ENCODE measurements at regions not wholly inside any gene's neighbourhood (a gene's known extent, or its start where the extent isn't known, plus 50 kb on each side); places are given as distances from the start of the nearest gene placed in this dataset.

DNA sequence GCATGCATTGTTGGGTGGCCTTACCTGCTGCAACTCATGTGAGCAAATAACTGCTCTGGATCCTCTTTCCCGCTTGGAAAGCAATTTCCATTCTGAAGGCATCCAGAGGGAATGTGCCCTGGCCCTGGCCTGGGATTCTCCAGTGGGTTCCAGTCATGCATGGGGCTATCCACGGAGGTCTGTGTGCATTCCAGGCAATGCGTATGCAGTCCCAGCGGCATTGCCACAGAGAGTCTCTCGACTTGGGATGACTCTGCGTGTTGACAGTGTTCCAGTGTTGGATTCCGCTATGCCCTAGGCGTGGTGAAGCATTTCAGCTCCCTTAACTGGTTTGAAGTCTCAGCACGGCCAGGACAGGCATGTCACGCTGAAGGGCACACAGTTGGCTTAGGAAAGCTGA lies 113.9 kb downstream of the SNRPN start:
- TF ChIP-seq, protein P1, sequence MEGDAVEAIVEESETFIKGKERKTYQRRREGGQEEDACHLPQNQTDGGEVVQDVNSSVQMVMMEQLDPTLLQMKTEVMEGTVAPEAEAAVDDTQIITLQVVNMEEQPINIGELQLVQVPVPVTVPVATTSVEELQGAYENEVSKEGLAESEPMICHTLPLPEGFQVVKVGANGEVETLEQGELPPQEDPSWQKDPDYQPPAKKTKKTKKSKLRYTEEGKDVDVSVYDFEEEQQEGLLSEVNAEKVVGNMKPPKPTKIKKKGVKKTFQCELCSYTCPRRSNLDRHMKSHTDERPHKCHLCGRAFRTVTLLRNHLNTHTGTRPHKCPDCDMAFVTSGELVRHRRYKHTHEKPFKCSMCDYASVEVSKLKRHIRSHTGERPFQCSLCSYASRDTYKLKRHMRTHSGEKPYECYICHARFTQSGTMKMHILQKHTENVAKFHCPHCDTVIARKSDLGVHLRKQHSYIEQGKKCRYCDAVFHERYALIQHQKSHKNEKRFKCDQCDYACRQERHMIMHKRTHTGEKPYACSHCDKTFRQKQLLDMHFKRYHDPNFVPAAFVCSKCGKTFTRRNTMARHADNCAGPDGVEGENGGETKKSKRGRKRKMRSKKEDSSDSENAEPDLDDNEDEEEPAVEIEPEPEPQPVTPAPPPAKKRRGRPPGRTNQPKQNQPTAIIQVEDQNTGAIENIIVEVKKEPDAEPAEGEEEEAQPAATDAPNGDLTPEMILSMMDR (IDR thresholded peaks at IDR 0.05; ENCODE audit: low read depth, low read length) = no peak
- no peak for DNase-seq (ENCODE audit: extremely low read depth, low read depth)

DNA sequence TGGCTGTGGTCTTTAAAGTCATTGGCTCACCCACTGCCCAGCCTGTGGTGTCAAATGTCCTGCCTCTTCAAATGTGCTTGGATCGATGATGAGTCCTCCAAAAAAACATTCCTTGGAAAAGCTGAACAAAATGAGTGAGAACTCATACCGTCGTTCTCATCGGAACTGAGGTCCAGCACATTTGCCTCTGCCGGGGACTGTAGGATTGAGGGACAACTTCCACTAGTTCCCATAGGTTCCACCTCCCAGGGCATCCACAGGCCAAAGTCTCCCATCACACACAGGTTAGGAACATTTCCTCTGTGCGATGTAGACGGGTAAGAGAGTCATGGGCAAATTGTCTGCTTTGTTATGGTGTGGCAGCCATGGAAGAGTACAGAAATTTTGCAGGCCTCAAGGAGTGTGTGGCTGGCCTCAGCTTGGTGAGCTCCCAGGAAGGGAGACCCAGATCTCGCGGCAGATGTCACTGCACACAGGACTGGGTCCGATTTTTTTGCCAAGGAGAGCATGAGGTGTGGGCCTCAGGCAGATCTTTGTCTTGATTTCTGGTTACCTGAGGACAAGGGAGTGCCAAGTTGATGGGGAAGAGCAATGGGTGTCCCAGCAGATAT lies 115.7 kb downstream of the SNRPN start:
- DNase-seq (ENCODE audit: extremely low read depth, low read depth) = no peak
- TF ChIP-seq, protein P1 (IDR thresholded peaks at IDR 0.05; ENCODE audit: low read depth, low read length) = no peak

DNA sequence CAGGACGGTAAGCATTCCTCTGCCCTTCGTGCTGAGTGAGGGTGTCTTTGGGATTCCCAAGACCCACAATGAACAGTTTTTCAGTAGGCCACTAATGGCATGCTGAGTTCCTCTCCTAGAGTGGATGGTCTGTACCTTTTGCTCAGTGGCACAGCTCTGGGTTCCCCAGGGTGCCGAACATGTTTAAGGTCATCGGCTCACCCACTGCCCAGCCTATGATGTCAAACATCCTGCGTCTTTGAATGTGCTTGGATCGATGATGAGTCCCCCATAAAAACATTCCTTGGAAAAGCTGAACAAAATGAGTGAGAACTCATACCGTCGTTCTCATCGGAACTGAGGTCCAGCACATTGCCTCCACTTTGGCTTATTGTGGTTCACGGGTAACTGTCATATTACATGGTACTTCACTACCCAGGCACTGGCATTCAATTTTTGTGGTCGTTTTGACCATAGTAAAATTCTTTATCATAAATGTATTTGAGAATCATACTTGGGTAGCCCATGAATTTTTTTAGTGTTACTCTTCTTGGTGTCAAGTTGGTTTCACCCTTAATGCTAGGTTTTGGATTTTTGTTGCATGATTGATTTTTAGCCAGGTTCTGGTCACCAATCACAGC lies 118.2 kb downstream of the SNRPN start:
- DNase-seq (ENCODE audit: extremely low read depth, low read depth) = no peak
- TF ChIP-seq, protein P1 (IDR thresholded peaks at IDR 0.05; ENCODE audit: low read depth, low read length) = no peak

DNA sequence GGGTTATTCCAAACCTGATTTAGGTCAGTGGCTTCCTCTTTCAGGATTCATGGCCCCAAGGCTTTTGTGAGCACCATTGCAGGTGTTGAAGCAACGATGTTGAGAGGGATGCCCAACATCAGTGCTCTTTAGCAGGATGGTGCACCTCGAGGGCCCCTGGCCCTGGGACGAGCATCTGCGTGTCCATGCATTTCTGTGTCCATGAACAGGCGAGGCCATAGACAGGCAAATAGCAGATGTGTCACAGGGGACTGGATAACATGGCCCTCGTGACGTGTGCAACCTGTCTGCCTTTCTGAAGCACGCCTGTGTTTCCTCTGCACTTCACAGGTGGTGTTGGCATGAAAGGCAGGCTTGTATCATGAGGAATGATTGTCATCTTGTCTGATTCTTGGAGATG lies 132.3 kb downstream of the SNRPN start:
- no peak for DNase-seq (ENCODE audit: extremely low read depth, low read depth)

DNA sequence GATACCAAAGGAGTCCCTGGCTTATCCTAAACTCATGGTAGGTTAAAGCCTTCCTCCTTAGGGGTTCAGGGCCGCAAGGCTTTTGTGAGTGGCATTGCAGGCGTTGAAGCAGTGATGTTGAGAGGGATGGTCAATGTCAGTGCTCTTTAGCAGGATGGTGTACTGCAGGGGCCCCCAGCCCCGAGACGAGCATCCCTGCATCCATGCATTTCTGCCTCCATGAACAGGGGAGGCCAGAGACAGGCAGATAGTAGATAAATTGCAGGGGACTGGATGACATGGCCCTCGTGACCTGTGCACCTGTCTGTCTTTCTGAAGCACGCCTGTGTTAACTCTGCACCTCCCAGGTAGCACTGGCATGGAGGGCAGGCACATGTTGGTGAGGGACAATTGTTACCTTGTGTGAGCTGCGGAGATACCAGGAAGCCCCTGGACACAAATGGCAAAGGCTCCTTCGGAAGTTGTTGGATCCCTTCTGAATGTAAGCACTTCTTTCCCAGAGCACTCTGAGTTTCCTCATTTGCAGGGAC lies 133.5 kb downstream of the SNRPN start:
- no peak for DNase-seq (ENCODE audit: extremely low read depth, low read depth)
- TF ChIP-seq, protein P1 (IDR thresholded peaks at IDR 0.05; ENCODE audit: low read depth, low read length) = no peak

More for the DNA sequence above, 132.3 kb downstream of the SNRPN start:
- TF ChIP-seq, protein P1 (IDR thresholded peaks at IDR 0.05; ENCODE audit: low read depth, low read length) = no peak

DNA sequence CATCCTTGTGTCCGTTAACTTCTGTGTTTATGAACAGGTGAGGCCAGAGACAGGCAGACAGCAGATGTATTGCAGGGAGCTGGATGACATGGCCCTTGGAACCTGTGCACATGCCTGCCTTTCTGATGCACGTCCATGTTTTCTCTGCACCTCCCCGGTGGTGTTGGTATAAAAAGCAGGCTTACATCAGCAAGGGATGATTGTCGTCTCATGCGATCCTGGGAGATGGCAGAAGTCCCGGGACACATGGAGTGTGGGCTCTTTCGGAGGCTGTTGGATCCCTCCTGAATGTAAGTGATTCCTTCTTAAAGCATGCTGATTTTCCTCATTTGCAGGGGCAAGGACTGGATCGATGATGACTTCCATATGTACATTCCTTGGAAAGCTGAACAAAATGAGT lies 134.8 kb downstream of the SNRPN start:
- TF ChIP-seq, protein P1 (IDR thresholded peaks at IDR 0.05; ENCODE audit: low read depth, low read length) = no peak
- DNase-seq (ENCODE audit: extremely low read depth, low read depth) = no peak

DNA sequence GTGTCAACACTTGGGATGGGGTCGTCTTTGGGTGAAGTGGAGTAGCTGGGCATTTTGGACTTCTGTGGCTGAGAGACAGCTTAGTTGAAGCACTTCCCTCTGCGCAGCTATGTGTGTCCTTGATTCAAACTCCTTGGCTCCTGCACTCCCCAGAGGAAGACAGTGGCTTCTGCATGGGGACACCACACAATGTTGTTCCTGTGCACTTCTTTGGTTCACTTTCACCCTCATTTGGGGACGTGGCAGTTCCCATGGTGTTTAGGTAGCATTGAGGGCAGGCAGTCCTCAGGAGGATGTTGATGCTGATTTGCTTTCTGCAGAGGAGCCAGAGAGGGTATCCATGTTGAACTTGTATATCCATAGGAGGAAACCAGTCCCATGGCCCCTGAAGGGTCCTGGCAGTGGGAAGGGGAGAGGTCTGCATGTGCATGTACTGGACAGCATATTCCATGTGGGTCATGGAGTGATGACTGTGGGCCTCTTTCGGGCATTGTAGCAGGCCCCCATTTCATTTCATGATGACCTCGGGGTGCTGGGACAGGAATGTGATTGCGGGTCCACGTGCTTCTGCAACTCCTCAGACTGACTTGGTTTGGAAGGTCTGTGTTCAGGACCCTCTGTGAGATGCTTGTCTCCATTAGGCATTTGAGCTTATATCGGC lies 135.4 kb downstream of the SNRPN start:
- no peak for DNase-seq (ENCODE audit: extremely low read depth, low read depth)
- TF ChIP-seq, protein P1 (IDR thresholded peaks at IDR 0.05; ENCODE audit: low read depth, low read length) = no peak
